ENCODE measurements at regions not wholly inside any gene's neighbourhood (a gene's known extent, or its start where the extent isn't known, plus 50 kb on each side); places are given as distances from the start of the nearest gene placed in this dataset.

GRCh38 chr14:85291731-85292130 lies 238.2 kb upstream of the FLRT2 start:
- TF ChIP-seq CTCF (IDR thresholded peaks at IDR 0.05; ENCODE audit: unreplicated experiment in 3 of 3) = no peak
- Mint-ChIP-seq H3K4me1 (no peaks in the 10 kb centered on the region), H3K4me3 (no peak overlapping the region), H3K9me3 (peaks cover 9% of the 10 kb centered on the region), H3K27me3 (ENCODE audit: low read depth) (no peaks in the 10 kb centered on the region), H3K36me3 (ENCODE audit: low read depth) (no peaks in the 10 kb centered on the region), H3K27ac (no peak overlapping the region)

GRCh38 chr14:85293612-85294234 lies 236.2 kb upstream of the FLRT2 start:
- H3K36me3 Mint-ChIP-seq (ENCODE audit: low read depth) = no peaks in the 10 kb centered on the region
- no peak overlapping the region for H3K27ac Mint-ChIP-seq
- peaks cover 3% of the 10 kb centered on the region for H3K9me3 Mint-ChIP-seq
- H3K4me1 Mint-ChIP-seq = no peaks in the 10 kb centered on the region
- H3K27me3 Mint-ChIP-seq (ENCODE audit: low read depth) = peaks cover 3% of the 10 kb centered on the region
- no peak overlapping the region for H3K4me3 Mint-ChIP-seq
- no peak for TF ChIP-seq CTCF (IDR thresholded peaks at IDR 0.05; ENCODE audit: unreplicated experiment in 3 of 3)

DNA sequence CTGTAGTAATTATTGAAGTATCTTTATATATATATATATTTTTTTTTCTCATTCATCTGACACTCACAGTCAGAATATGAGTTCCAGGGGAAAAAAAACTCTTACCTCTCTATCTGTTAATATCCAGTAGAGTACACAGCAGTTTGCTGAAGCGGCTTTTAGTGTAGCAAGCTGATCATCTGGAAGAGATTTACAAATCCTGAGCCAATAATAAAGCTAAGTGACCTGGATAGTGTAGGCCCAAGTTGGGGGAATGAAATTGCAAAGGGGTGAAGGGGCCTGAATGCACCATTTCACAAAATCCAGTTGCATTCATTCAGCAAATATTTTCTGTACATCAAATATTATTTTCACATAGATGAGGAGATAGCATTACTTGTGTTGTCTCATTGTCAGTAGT lies 234.6 kb upstream of the FLRT2 start:
- Mint-ChIP-seq H3K36me3 (ENCODE audit: low read depth) (no peaks in the 10 kb centered on the region), H3K27ac (no peak overlapping the region), H3K4me1 (no peaks in the 10 kb centered on the region), H3K4me3 (no peak overlapping the region), H3K27me3 (ENCODE audit: low read depth) (peaks cover 3% of the 10 kb centered on the region), H3K9me3 (peaks cover 5% of the 10 kb centered on the region)
- no peak for TF ChIP-seq CTCF (IDR thresholded peaks at IDR 0.05; ENCODE audit: unreplicated experiment in 3 of 3)

DNA sequence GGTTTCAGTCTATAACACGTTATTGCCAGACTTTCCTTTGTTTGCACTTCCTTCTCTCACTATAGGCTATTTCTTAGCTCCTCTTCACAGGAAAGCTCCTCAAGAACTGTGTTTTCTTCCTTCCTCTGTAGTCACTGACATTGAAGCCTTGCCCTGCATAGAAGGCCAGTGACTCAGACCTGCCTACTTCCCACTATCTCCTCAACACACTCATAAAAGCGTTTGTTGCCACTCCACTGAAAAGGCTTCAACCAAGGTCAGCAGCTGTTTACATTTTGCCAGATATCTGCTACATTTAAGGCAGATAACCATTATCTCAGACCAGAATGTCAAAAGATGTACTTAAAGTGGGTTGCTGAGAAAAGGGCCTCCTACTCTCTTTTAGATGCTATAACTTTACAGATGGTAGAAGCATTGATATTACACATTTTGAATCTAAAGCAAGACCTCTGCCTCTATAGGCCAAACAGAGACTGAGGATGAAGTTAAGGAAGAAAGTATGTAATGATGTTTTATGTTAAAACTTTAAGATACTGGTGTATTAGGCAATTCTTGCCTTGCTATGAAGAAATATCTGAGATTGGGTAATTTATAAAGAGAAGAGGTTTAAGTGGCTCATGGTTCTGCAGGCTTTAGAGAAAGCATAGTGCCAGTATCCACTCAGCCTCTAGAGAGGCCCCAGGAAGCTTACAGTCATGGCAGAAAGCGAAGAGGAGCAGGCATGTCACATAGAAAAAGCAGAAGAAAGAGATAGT lies 233.3 kb upstream of the FLRT2 start:
- TF ChIP-seq CTCF (IDR thresholded peaks at IDR 0.05; ENCODE audit: unreplicated experiment in 3 of 3) = no peak
- Mint-ChIP-seq H3K4me3 (no peak overlapping the region), H3K4me1 (no peaks in the 10 kb centered on the region), H3K9me3 (peaks cover 5% of the 10 kb centered on the region), H3K27ac (no peak overlapping the region), H3K27me3 (ENCODE audit: low read depth) (peaks cover 3% of the 10 kb centered on the region), H3K36me3 (ENCODE audit: low read depth) (no peaks in the 10 kb centered on the region)

GRCh38 chr14:85300107-85300506 lies 229.8 kb upstream of the FLRT2 start:
- no peaks in the 10 kb centered on the region for H3K36me3 Mint-ChIP-seq (ENCODE audit: low read depth)
- peaks cover 3% of the 10 kb centered on the region for H3K27me3 Mint-ChIP-seq (ENCODE audit: low read depth)
- TF ChIP-seq CTCF (IDR thresholded peaks at IDR 0.05; ENCODE audit: unreplicated experiment in 3 of 3) = no peak

GRCh38 chr14:85301506-85301905 lies 228.4 kb upstream of the FLRT2 start:
- Mint-ChIP-seq H3K27ac (no peak overlapping the region), H3K27me3 (ENCODE audit: low read depth) (peaks cover 3% of the 10 kb centered on the region), H3K36me3 (ENCODE audit: low read depth) (no peaks in the 10 kb centered on the region), H3K9me3 (peaks cover 5% of the 10 kb centered on the region), H3K4me1 (no peaks in the 10 kb centered on the region), H3K4me3 (no peak overlapping the region)
- no peak for TF ChIP-seq CTCF (IDR thresholded peaks at IDR 0.05; ENCODE audit: unreplicated experiment in 3 of 3)

More at GRCh38 chr14:85300107-85300506, 229.8 kb upstream of the FLRT2 start:
- Mint-ChIP-seq H3K4me1 (no peaks in the 10 kb centered on the region), H3K4me3 (no peak overlapping the region), H3K27ac (no peak overlapping the region), H3K9me3 (peaks cover 5% of the 10 kb centered on the region)
